SH-SY5Y (cell line): ENCODE measurements at regions not wholly inside any gene's neighbourhood (a gene's known extent, or its start where the extent isn't known, plus 50 kb on each side); places are given as distances from the start of the nearest gene placed in this dataset.

Source experiments
- GATA2 ChIP-seq: IDR thresholded peaks from 2 replicates; pipeline ENCODE4 v1.6.1; 2011; ENCODE audit warnings: mild to moderate bottlenecking, low read depth, low read length
- GATA3 ChIP-seq: IDR thresholded peaks from 2 replicates; pipeline ENCODE4 v1.6.1; 2011; ENCODE audit warnings: low read depth, mild to moderate bottlenecking, low read length, moderate library complexity

GRCh38 chr10:106347547-106347946 lies 817.0 kb downstream of the SORCS1 start:
- no peak for TF ChIP-seq GATA2
- no peak for TF ChIP-seq GATA3
